Endodermal cell (in vitro differentiated cells): ENCODE measurements at regions not wholly inside any gene's neighbourhood (a gene's known extent, or its start where the extent isn't known, plus 50 kb on each side); places are given as distances from the start of the nearest gene placed in this dataset.

ENCODE experiments used
- DNase-seq: peaks from one replicate; pipeline ENCODE4 v3.0.0-alpha.2; 2017
- H3K27ac ChIP-seq: 2 replicates; pipeline ENCODE4 v1.5.1; 2013; ENCODE audit warnings: mild to moderate bottlenecking, low read depth, low read length, moderate library complexity
- H3K27me3 ChIP-seq: 2 replicates; pipeline ENCODE4 v1.6.1; 2013; ENCODE audit warnings: mild to moderate bottlenecking, low read length, moderate library complexity; ENCODE audit not compliant: insufficient read depth, control insufficient read depth, poor library complexity, severe bottlenecking
- H3K36me3 ChIP-seq: 2 replicates; pipeline ENCODE4 v1.7.0; 2013; ENCODE audit warnings: mild to moderate bottlenecking, low read length, moderate library complexity; ENCODE audit not compliant: control insufficient read depth, insufficient read depth
- H3K4me1 ChIP-seq: one replicate; pipeline ENCODE4 v1.7.0; 2013; ENCODE audit warnings: low read length; ENCODE audit not compliant: control insufficient read depth, insufficient read depth
- H3K4me3 ChIP-seq: 2 replicates; pipeline ENCODE4 v1.5.1; 2013; ENCODE audit warnings: mild to moderate bottlenecking, low read length, moderate library complexity
- H3K9ac ChIP-seq: 2 replicates; pipeline ENCODE4 v1.6.1; 2013; ENCODE audit warnings: mild to moderate bottlenecking, low read length, moderate library complexity; ENCODE audit not compliant: poor library complexity, severe bottlenecking; ENCODE audit errors: extremely low read depth
- H3K9me3 ChIP-seq: 2 replicates; pipeline ENCODE4 v1.6.1; 2013; ENCODE audit warnings: mild to moderate bottlenecking, low read length, moderate library complexity; ENCODE audit not compliant: control insufficient read depth
- H3K27ac Mint-ChIP-seq: 2 replicates; pipeline ENCODE4 v1.8.0; 2020; ENCODE audit warnings: mixed read lengths
- H3K27me3 Mint-ChIP-seq: 2 replicates; pipeline ENCODE4 v1.8.0; 2021; ENCODE audit warnings: mild to moderate bottlenecking, mixed read lengths; ENCODE audit not compliant: insufficient read depth
- H3K36me3 Mint-ChIP-seq: 2 replicates; pipeline ENCODE4 v1.8.0; 2020; ENCODE audit warnings: low read depth, mixed read lengths
- H3K4me1 Mint-ChIP-seq: 2 replicates; pipeline ENCODE4 v1.8.0; 2020; ENCODE audit warnings: mixed read lengths
- H3K4me3 Mint-ChIP-seq: 2 replicates; pipeline ENCODE4 v1.8.0; 2020; ENCODE audit warnings: mild to moderate bottlenecking, moderate library complexity, mixed read lengths
- H3K9me3 Mint-ChIP-seq: 2 replicates; pipeline ENCODE4 v1.8.0; 2020; ENCODE audit warnings: mild to moderate bottlenecking, mixed read lengths
- WGBS, 2 experiments: methylation state at CpG; one replicate each; pipeline versions ENCODE4 v1.1.5 to v1.1.7; 2013; ENCODE audit warnings: missing lambda C conversion rate in 2 of 2, mixed read lengths in 1 of 2; ENCODE audit not compliant: insufficient coverage in 1 of 2, insufficient read length in 1 of 2; 5-methylcytosine and 5-hydroxymethylcytosine counted together
- TF ChIP-seq, protein P1 (sequence below): fragments of 200-600 bp; sonication (generic); conservative IDR thresholded peaks from 2 replicates; pipeline ENCODE4 v1.5.0; 2021; ENCODE audit warnings: antibody characterized with exemption, mild to moderate bottlenecking

DNA sequence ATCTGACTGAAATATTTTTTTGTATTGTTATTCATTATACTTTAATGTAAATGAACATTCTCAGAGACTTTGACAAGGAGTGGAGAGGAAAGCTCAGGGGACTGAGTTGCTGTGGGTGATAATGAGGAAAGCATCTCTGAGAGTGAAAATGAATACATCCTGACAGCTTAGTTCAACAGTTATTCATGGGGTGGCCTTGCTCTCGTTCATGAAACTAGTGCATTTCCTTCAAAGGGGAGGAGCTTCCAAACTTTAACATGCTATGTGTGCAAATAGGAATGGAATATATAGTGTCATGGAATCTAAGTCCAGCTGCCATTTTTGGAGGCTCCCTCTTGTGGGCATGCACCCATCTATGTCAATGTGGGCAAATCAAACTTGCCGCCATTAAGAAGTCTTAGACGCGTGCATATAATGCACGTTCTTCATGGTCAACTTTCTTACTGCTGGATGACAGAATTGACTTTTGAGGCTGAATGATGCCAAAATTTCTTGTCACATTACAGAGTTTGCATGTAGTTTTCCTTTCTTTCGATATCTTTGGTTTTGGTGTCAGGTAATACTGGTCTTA lies 124.3 kb upstream of the TMEM170B start:
- H3K4me1 ChIP-seq: no peaks in the 10 kb centered on the region
- no peaks in the 10 kb centered on the region for H3K27me3 ChIP-seq
- H3K27ac Mint-ChIP-seq: no peak overlapping the region
- H3K27me3 Mint-ChIP-seq: no peaks in the 10 kb centered on the region
- no peaks in the 10 kb centered on the region for H3K36me3 Mint-ChIP-seq
- no peaks in the 10 kb centered on the region for H3K4me1 Mint-ChIP-seq
- DNase-seq: no peak
- H3K9ac ChIP-seq: no peak overlapping the region
- no peak overlapping the region for H3K27ac ChIP-seq
- H3K36me3 ChIP-seq: no peaks in the 10 kb centered on the region
- 98 to 100% methylated on average over 4 to 6 of the region's 6 CpGs for WGBS, 2 experiments
- no peak overlapping the region for H3K4me3 Mint-ChIP-seq
- H3K9me3 ChIP-seq: peaks cover 5% of the 10 kb centered on the region
- peaks cover 13% of the 10 kb centered on the region for H3K9me3 Mint-ChIP-seq
- H3K4me3 ChIP-seq: no peak overlapping the region
- TF ChIP-seq, protein P1, sequence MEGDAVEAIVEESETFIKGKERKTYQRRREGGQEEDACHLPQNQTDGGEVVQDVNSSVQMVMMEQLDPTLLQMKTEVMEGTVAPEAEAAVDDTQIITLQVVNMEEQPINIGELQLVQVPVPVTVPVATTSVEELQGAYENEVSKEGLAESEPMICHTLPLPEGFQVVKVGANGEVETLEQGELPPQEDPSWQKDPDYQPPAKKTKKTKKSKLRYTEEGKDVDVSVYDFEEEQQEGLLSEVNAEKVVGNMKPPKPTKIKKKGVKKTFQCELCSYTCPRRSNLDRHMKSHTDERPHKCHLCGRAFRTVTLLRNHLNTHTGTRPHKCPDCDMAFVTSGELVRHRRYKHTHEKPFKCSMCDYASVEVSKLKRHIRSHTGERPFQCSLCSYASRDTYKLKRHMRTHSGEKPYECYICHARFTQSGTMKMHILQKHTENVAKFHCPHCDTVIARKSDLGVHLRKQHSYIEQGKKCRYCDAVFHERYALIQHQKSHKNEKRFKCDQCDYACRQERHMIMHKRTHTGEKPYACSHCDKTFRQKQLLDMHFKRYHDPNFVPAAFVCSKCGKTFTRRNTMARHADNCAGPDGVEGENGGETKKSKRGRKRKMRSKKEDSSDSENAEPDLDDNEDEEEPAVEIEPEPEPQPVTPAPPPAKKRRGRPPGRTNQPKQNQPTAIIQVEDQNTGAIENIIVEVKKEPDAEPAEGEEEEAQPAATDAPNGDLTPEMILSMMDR: peak; percentile 41

DNA sequence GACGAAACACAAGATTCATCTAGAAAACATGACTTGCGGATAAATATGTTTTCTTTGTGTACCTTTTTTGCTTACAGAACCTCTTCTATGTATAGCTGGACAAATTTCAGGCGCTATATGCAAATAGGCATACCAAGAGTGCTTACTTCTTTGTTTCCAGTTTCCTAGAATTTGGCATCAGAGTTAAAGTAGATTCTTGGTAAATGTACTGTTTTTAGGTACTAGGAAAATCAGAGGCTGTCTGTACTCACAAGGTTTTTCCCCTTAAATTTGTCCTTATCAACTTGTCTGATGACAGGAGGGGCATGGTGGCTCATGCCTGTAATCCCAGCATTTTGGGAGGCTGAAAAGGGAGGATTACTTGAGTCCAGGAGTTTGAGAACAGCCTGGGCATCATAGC lies 124.9 kb upstream of the TMEM170B start:
- peaks cover 2% of the 10 kb centered on the region for H3K4me1 Mint-ChIP-seq

DNA sequence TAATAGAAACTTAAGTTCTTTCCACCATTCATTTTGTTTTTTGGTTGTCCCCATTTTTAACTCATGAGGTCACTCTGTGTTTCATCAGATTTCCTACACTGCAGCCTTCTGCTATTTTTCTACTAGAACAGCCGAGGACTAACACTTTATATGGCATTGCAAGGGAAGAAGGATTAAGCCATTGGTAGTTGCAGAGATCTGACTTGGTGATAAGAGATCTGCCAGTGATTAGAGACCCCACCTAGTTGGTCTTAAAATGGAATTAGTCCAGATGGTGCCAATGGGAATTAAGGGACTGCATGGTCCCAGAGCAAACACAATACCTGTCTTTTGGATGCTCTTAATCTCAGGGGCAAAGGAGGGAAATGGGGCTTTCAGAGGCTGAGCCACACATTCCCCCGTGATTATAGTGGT lies 125.5 kb upstream of the TMEM170B start:
- H3K9ac ChIP-seq: no peak overlapping the region
- no peaks in the 10 kb centered on the region for H3K36me3 Mint-ChIP-seq

More for the DNA sequence above, 124.9 kb upstream of the TMEM170B start:
- H3K27ac ChIP-seq: no peak overlapping the region
- no peaks in the 10 kb centered on the region for H3K27me3 Mint-ChIP-seq
- no peak overlapping the region for H3K9ac ChIP-seq
- H3K4me1 ChIP-seq: peaks cover under 1% of the 10 kb centered on the region
- WGBS, 2 experiments: 96% methylated on average over 3 of the region's 3 CpGs
- no peak overlapping the region for H3K4me3 Mint-ChIP-seq
- peaks cover 12% of the 10 kb centered on the region for H3K9me3 Mint-ChIP-seq
- H3K36me3 ChIP-seq: no peaks in the 10 kb centered on the region
- no peak overlapping the region for H3K27ac Mint-ChIP-seq
- DNase-seq: no peak
- TF ChIP-seq, protein P1: no peak
- H3K9me3 ChIP-seq: peaks cover 5% of the 10 kb centered on the region
- no peaks in the 10 kb centered on the region for H3K27me3 ChIP-seq
- no peaks in the 10 kb centered on the region for H3K36me3 Mint-ChIP-seq
- H3K4me3 ChIP-seq: no peak overlapping the region

More for the DNA sequence above, 125.5 kb upstream of the TMEM170B start:
- DNase-seq: no peak
- TF ChIP-seq, protein P1: no peak
- Histone ChIP-seq H3K9me3 (peaks cover 5% of the 10 kb centered on the region), H3K4me3 (no peak overlapping the region), H3K27me3 (no peaks in the 10 kb centered on the region), H3K27ac (no peak overlapping the region), H3K4me1 (peaks cover 6% of the 10 kb centered on the region), H3K36me3 (no peaks in the 10 kb centered on the region)
- Mint-ChIP-seq H3K9me3 (peaks cover 9% of the 10 kb centered on the region), H3K27me3 (no peaks in the 10 kb centered on the region), H3K4me3 (no peak overlapping the region), H3K4me1 (peaks cover 5% of the 10 kb centered on the region), H3K27ac (peak overlapping the region; percentile 13)
- 72 to 100% methylated on average over 1 to 2 of the region's 2 CpGs for WGBS, 2 experiments
